Smooth muscle cell (in vitro differentiated cells): ENCODE measurements at regions not wholly inside any gene's neighbourhood (a gene's known extent, or its start where the extent isn't known, plus 50 kb on each side); places are given as distances from the start of the nearest gene placed in this dataset.

Source experiments
- DNase-seq: peaks from one replicate; lab custom pipeline; 2025; ENCODE audit not compliant: unreplicated experiment; lab: John Stamatoyannopoulos, UW
- H2AFZ ChIP-seq: fragments of 200-600 bp; sonication (generic); 2 replicates; pipeline ENCODE4 v1.6.0; 2016; ENCODE audit warnings: antibody characterized with exemption, low read depth, mild to moderate bottlenecking
- H3F3A ChIP-seq: fragments of 200-600 bp; sonication (generic); 2 replicates; pipeline ENCODE4 v1.6.0; 2017; ENCODE audit warnings: antibody characterized with exemption, low read depth
- H3K27ac ChIP-seq: fragments of 200-600 bp; sonication (generic); 2 replicates; pipeline ENCODE4 v1.5.1; 2016; ENCODE audit warnings: low read depth, mild to moderate bottlenecking
- H3K27me3 ChIP-seq: fragments of 200-600 bp; sonication (generic); 2 replicates; pipeline ENCODE4 v1.6.1; 2016; ENCODE audit warnings: low read depth, mild to moderate bottlenecking
- H3K36me3 ChIP-seq: fragments of 200-600 bp; sonication (generic); 2 replicates; pipeline ENCODE4 v1.5.1; 2016; ENCODE audit warnings: low read depth
- H3K4me1 ChIP-seq: fragments of 200-600 bp; sonication (generic); 2 replicates; pipeline ENCODE4 v1.5.1; 2016; ENCODE audit warnings: low read depth
- H3K4me2 ChIP-seq: fragments of 200-600 bp; sonication (generic); 2 replicates; pipeline ENCODE4 v1.6.0; 2016; ENCODE audit warnings: mild to moderate bottlenecking
- H3K4me3 ChIP-seq: fragments of 200-600 bp; sonication (generic); 2 replicates; pipeline ENCODE4 v1.5.1; 2016; ENCODE audit warnings: mild to moderate bottlenecking
- H3K79me2 ChIP-seq: fragments of 200-600 bp; sonication (generic); 2 replicates; pipeline ENCODE4 v1.6.0; 2016; ENCODE audit warnings: low read depth, mild to moderate bottlenecking
- H3K9ac ChIP-seq: fragments of 200-600 bp; sonication (generic); 2 replicates; pipeline ENCODE4 v1.6.0; 2016; ENCODE audit warnings: low read depth
- H3K9me3 ChIP-seq: fragments of 200-600 bp; sonication (generic); replicated peaks from 2 replicates; pipeline ENCODE4 v1.5.1; 2016; ENCODE audit warnings: low read depth
- H4K20me1 ChIP-seq: fragments of 200-600 bp; sonication (generic); 2 replicates; pipeline ENCODE4 v1.6.0; 2016; ENCODE audit warnings: low read depth
- CTCF ChIP-seq: fragments of 200-600 bp; sonication (generic); IDR thresholded peaks from 2 replicates; pipeline ENCODE4 v1.5.1; 2017; ENCODE audit warnings: borderline replicate concordance, mild to moderate bottlenecking, antibody characterized with exemption; ENCODE audit not compliant: insufficient read depth, poor library complexity, severe bottlenecking
- WGBS: methylation state at CpG from one replicate; pipeline ENCODE4 v1.1.7; 2016; ENCODE audit warnings: low lambda C conversion rate; 5-methylcytosine and 5-hydroxymethylcytosine counted together

GRCh38 chr15:38868326-38869114 is 303.9 kb upstream of the RASGRP1 start:
- Histone ChIP-seq H3K9ac (peak overlapping the region; percentile 60), H3K36me3 (no peaks in the 10 kb centered on the region), H3F3A (peaks cover 8% of the 10 kb centered on the region), H3K79me2 (no peaks in the 10 kb centered on the region), H3K27me3 (no peaks in the 10 kb centered on the region), H2AFZ (peak overlapping the region; percentile 42), H4K20me1 (no peaks in the 10 kb centered on the region), H3K4me1 (no peaks in the 10 kb centered on the region), H3K4me3 (no peak overlapping the region), H3K4me2 (peak overlapping the region; percentile 35), H3K27ac (peak overlapping the region; percentile 73), H3K9me3 (no peaks in the 10 kb centered on the region)
- WGBS: 58% methylated on average over 8 of the region's 8 CpGs
- TF ChIP-seq CTCF: no peak
- DNase-seq: no peak

DNA sequence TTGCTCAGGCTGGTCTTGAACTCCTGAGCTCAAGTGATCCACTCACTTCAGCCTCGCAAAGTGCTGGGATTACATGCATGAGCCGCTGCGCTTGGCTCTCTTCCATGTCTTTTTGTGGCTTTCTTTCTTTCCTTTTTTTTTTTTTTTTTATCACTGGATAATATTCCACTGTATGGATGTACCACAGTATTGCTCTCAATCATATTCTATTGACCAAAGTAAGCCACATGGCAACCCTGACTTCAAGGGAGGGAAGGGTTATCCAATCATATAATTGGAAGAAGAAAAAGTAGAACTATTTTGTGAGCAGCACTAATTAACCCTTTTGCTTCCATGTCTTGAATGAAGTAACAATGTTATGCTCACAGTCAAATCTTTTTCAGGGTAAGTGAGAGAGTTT is 307.0 kb upstream of the RASGRP1 start:
- no peaks in the 10 kb centered on the region for H3K79me2 ChIP-seq
- peaks cover 8% of the 10 kb centered on the region for H3F3A ChIP-seq
- no peaks in the 10 kb centered on the region for H4K20me1 ChIP-seq
- DNase-seq: no peak
- no peak for TF ChIP-seq CTCF
- H3K9me3 ChIP-seq: no peaks in the 10 kb centered on the region
- H3K9ac ChIP-seq: no peak overlapping the region
- no peaks in the 10 kb centered on the region for H3K27me3 ChIP-seq
- no peak overlapping the region for H3K4me3 ChIP-seq
- no peak overlapping the region for H2AFZ ChIP-seq
- 92% methylated on average over 3 of the region's 3 CpGs for WGBS
- no peak overlapping the region for H3K27ac ChIP-seq
- H3K4me1 ChIP-seq: no peaks in the 10 kb centered on the region
- H3K4me2 ChIP-seq: no peak overlapping the region
- no peaks in the 10 kb centered on the region for H3K36me3 ChIP-seq

DNA sequence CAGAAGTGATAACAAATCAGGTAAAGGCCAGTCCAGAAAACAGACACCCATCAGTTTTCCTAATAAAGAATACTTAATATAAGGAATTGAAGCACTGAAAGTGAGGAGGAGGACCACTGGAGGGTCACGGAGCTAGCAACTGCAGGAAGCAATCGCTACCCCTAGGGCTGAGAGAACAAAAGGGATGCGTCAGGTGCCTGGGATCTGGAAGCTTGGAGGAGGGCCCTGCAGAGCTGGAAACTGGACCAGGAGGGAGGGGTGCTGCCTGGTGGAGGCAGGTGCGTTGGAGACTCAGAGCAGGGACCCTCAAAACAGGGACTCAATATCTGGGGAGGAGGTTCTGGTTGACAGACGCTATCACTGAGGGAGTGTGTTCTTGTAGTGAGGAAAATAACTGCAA is 308.1 kb upstream of the RASGRP1 start:
- no peak for DNase-seq
- H3K4me3 ChIP-seq: no peak overlapping the region
- H3K27me3 ChIP-seq: no peaks in the 10 kb centered on the region
- H3K4me2 ChIP-seq: no peak overlapping the region
- H3K79me2 ChIP-seq: no peaks in the 10 kb centered on the region
- H2AFZ ChIP-seq: no peak overlapping the region
- WGBS: 94% methylated on average over 5 of the region's 5 CpGs
- no peak overlapping the region for H3K9ac ChIP-seq
- H3F3A ChIP-seq: peaks cover 8% of the 10 kb centered on the region
- no peak for TF ChIP-seq CTCF
- H3K36me3 ChIP-seq: no peaks in the 10 kb centered on the region
- H3K27ac ChIP-seq: no peak overlapping the region
- no peaks in the 10 kb centered on the region for H3K9me3 ChIP-seq
- no peaks in the 10 kb centered on the region for H3K4me1 ChIP-seq
- no peaks in the 10 kb centered on the region for H4K20me1 ChIP-seq

DNA sequence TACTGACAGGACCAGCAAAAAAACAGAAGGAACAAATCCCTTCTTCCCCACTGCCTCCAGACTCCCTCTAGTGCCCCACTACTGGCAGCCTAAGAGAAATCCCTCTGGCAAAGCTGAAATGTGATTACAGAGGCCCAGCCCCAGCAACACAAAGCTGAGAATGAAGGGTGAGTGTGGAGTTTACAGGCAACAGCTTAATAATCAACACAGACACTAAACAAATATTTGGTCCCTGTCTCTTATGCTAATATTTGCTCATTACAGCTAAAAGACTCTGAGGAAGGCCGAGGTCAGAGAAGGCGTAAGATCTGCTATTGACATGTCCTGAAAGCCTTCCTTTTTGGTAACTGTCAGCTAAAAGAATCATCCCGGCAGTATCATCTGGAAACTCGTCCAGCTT is 308.5 kb upstream of the RASGRP1 start:
- no peak overlapping the region for H3K9ac ChIP-seq
- 60% methylated on average over 4 of the region's 4 CpGs for WGBS
- H2AFZ ChIP-seq: no peak overlapping the region
- DNase-seq: no peak
- no peaks in the 10 kb centered on the region for H3K79me2 ChIP-seq
- no peak overlapping the region for H3K4me3 ChIP-seq
- peaks cover 8% of the 10 kb centered on the region for H3F3A ChIP-seq
- H3K4me1 ChIP-seq: no peaks in the 10 kb centered on the region
- H3K27me3 ChIP-seq: no peaks in the 10 kb centered on the region
- H3K9me3 ChIP-seq: no peaks in the 10 kb centered on the region
- no peaks in the 10 kb centered on the region for H3K36me3 ChIP-seq
- no peaks in the 10 kb centered on the region for H4K20me1 ChIP-seq
- no peak for TF ChIP-seq CTCF
- peak overlapping the region; percentile 33 for H3K27ac ChIP-seq
- peak overlapping the region; percentile 12 for H3K4me2 ChIP-seq
